Liver (tissue), 8 donors: ENCODE measurements at regions not wholly inside any gene's neighbourhood (a gene's known extent, or its start where the extent isn't known, plus 50 kb on each side); places are given as distances from the start of the nearest gene placed in this dataset.

Experiments used
- DNase-seq: peaks from one replicate; pipeline ENCODE4 v3.0.0-alpha.2; 2017; ENCODE audit warnings: low spot score
- H3K27ac ChIP-seq, 2 donors: one replicate each; pipeline ENCODE4 v1.7.0; 2013; ENCODE audit warnings: inconsistent platforms in 2 of 2, low read length in 2 of 2, control low read depth in 1 of 2, low read depth in 1 of 2, mild to moderate bottlenecking in 1 of 2
- H3K27me3 ChIP-seq, 4 donors: one replicate each; pipeline versions ENCODE4 v1.6.1 to v1.7.0; 2013; ENCODE audit warnings: low read length in 3 of 4, inconsistent platforms in 1 of 4, mild to moderate bottlenecking in 1 of 4, moderate library complexity in 1 of 4; ENCODE audit not compliant: control insufficient read depth in 4 of 4, insufficient read depth in 4 of 4
- H3K36me3 ChIP-seq, 4 donors: one replicate each; pipeline versions ENCODE4 v1.6.1 to v1.7.0; 2013; ENCODE audit warnings: low read length in 3 of 4, mild to moderate bottlenecking in 3 of 4, low read depth in 1 of 4, moderate library complexity in 1 of 4; ENCODE audit not compliant: control insufficient read depth in 4 of 4, insufficient read depth in 3 of 4
- H3K4me1 ChIP-seq, 4 donors: one replicate each; pipeline versions ENCODE4 v1.6.1 to v1.7.0; 2013; ENCODE audit warnings: low read length in 3 of 4, mild to moderate bottlenecking in 3 of 4, moderate library complexity in 1 of 4; ENCODE audit not compliant: control insufficient read depth in 4 of 4, insufficient read depth in 4 of 4
- H3K4me3 ChIP-seq, 3 donors: one replicate each; pipeline versions ENCODE4 v1.6.1 to v1.7.0; 2013; ENCODE audit warnings: low read length in 3 of 3, control low read depth in 1 of 3, low read depth in 1 of 3, mild to moderate bottlenecking in 1 of 3
- H3K9ac ChIP-seq, 2 donors: one replicate each; pipeline ENCODE4 v1.7.0; 2013; ENCODE audit warnings: low read length in 2 of 2, mild to moderate bottlenecking in 2 of 2, moderate library complexity in 2 of 2, control low read depth in 1 of 2, low read depth in 1 of 2
- H3K9me3 ChIP-seq, 4 donors: one replicate each; pipeline versions ENCODE4 v1.6.1 to v1.7.0; 2013; ENCODE audit warnings: low read length in 3 of 4; ENCODE audit not compliant: control insufficient read depth in 4 of 4
- ATF3 ChIP-seq: IDR thresholded peaks from 2 replicates; pipeline ENCODE4 v1.6.1; 2016; ENCODE audit warnings: antibody characterized with exemption
- CTCF ChIP-seq: fragments of 150-350 bp; IDR thresholded peaks from 2 replicates; pipeline ENCODE4 v1.5.1; 2017; ENCODE audit warnings: improper control_type of control experiment, low read depth, low read length; ENCODE audit not compliant: missing input control
- EGR1 ChIP-seq, 2 donors: IDR thresholded peaks; 2 replicates each; pipeline ENCODE4 v1.6.1; 2016 to 2018; ENCODE audit warnings: antibody characterized with exemption in 2 of 2, low read depth in 2 of 2
- FOXA1 ChIP-seq: IDR thresholded peaks from 2 replicates; pipeline ENCODE4 v1.6.1; 2016; ENCODE audit warnings: antibody characterized with exemption
- FOXA2 ChIP-seq: IDR thresholded peaks from 2 replicates; pipeline ENCODE4 v1.6.1; 2016; ENCODE audit warnings: antibody characterized with exemption
- GABPA ChIP-seq, 2 donors: IDR thresholded peaks in 1 of 2; conservative IDR thresholded peaks in 1 of 2; 2 replicates each; pipeline ENCODE4 v1.6.1; 2016; ENCODE audit warnings: antibody characterized with exemption in 2 of 2, mild to moderate bottlenecking in 1 of 2, moderate library complexity in 1 of 2
- HNF4A ChIP-seq, 2 donors: conservative IDR thresholded peaks; 2 replicates each; pipeline ENCODE4 v1.6.1; 2016; ENCODE audit warnings: antibody characterized with exemption in 2 of 2, mild to moderate bottlenecking in 2 of 2
- HNF4G ChIP-seq: IDR thresholded peaks from 2 replicates; pipeline ENCODE4 v1.6.1; 2016; ENCODE audit warnings: antibody characterized with exemption
- JUND ChIP-seq, 2 donors: IDR thresholded peaks; 2 replicates each; pipeline ENCODE4 v1.6.1; 2016; ENCODE audit warnings: antibody characterized with exemption in 2 of 2
- MAX ChIP-seq: IDR thresholded peaks from 2 replicates; pipeline ENCODE4 v1.6.1; 2016; ENCODE audit warnings: antibody characterized with exemption
- NR2F2 ChIP-seq: IDR thresholded peaks from 2 replicates; pipeline ENCODE4 v1.6.1; 2016; ENCODE audit warnings: antibody characterized with exemption
- RAD21 ChIP-seq, 2 donors: IDR thresholded peaks; 2 replicates each; pipeline ENCODE4 v1.6.1; 2016; ENCODE audit warnings: antibody characterized with exemption in 2 of 2, mild to moderate bottlenecking in 2 of 2
- REST ChIP-seq: IDR thresholded peaks from 2 replicates; pipeline ENCODE4 v1.6.1; 2016; ENCODE audit warnings: antibody characterized with exemption, mild to moderate bottlenecking
- RXRA ChIP-seq, 2 donors: IDR thresholded peaks; 2 replicates each; pipeline ENCODE4 v1.6.1; 2017 to 2018; ENCODE audit warnings: antibody characterized with exemption in 2 of 2, mild to moderate bottlenecking in 1 of 2
- SP1 ChIP-seq: IDR thresholded peaks from 2 replicates; pipeline ENCODE4 v1.6.1; 2018; ENCODE audit warnings: antibody characterized with exemption, mild to moderate bottlenecking
- TAF1 ChIP-seq: conservative IDR thresholded peaks from 2 replicates; pipeline ENCODE4 v1.6.1; 2016; ENCODE audit warnings: antibody characterized with exemption, mild to moderate bottlenecking
- YY1 ChIP-seq: IDR thresholded peaks from 2 replicates; pipeline ENCODE4 v1.6.1; 2016; ENCODE audit warnings: antibody characterized with exemption, mild to moderate bottlenecking
- ZBTB33 ChIP-seq: IDR thresholded peaks from 2 replicates; pipeline ENCODE4 v1.6.1; 2016; ENCODE audit warnings: antibody characterized with exemption
- WGBS: extraction: QIAGEN DNeasy Blood & Tissue Kit; methylation state at CpG from one replicate; pipeline ENCODE4 v1.1.7; 2013; 5-methylcytosine and 5-hydroxymethylcytosine counted together
- donor health status: healthy.
- donor health status: healthy.
- donor health status: healthy.
- donor health status: healthy.
- donor health status: healthy.

GRCh38 chr5:26805076-26805475, 233.3 kb downstream of the CDH9 start:
- Histone ChIP-seq H3K27ac (no peak overlapping the region), H3K27me3 (no peaks in the 10 kb centered on the region), H3K4me3 (no peak overlapping the region), H3K36me3 (no peaks in the 10 kb centered on the region), H3K4me1 (peaks cover 0 to 2% (median 0%) of the 10 kb centered on the region in 4 donors), H3K9ac (no peak overlapping the region), H3K9me3 (peaks cover 0 to 4% (median 2%) of the 10 kb centered on the region in 4 donors)
- 58% methylated on average over 1 of the region's 1 CpG for whole genome bisulfite sequencing
- no peak for TF ChIP-seq CTCF
- TF ChIP-seq ZBTB33 = no peak
- TF ChIP-seq SP1 = no peak
- TF ChIP-seq MAX = no peak
- TF ChIP-seq GABPA (IDR thresholded peaks at IDR 0.05 in 1 of 2, conservative IDR thresholded peaks at IDR 0.05 in 1 of 2) = no peak
- TF ChIP-seq JUND (IDR thresholded peaks at IDR 0.05) = no peak
- no peak for TF ChIP-seq EGR1 (IDR thresholded peaks at IDR 0.05; ENCODE audit: low read depth in 2 of 2)
- no peak for TF ChIP-seq YY1
- no peak for TF ChIP-seq FOXA2
- TF ChIP-seq NR2F2 = no peak
- no peak for TF ChIP-seq HNF4G
- TF ChIP-seq HNF4A (conservative IDR thresholded peaks at IDR 0.05) = no peak
- TF ChIP-seq ATF3 = no peak
- no peak for TF ChIP-seq FOXA1
- no peak for TF ChIP-seq RXRA (IDR thresholded peaks at IDR 0.05)
- TF ChIP-seq TAF1 = no peak
- no peak for TF ChIP-seq REST
- TF ChIP-seq RAD21 (IDR thresholded peaks at IDR 0.05) = no peak
- no peak for DNase-seq

- 63% methylated on average over 4 of the region's 4 CpGs for WGBS
- TF ChIP-seq CTCF (no peak), ATF3 (no peak), SP1 (no peak), GABPA (IDR thresholded peaks at IDR 0.05 in 1 of 2, conservative IDR thresholded peaks at IDR 0.05 in 1 of 2) (no peak), FOXA2 (no peak), RXRA (IDR thresholded peaks at IDR 0.05) (no peak), ZBTB33 (no peak), EGR1 (IDR thresholded peaks at IDR 0.05; ENCODE audit: low read depth in 2 of 2) (no peak), JUND (IDR thresholded peaks at IDR 0.05) (no peak), YY1 (no peak), MAX (no peak)
Observed at GRCh38 chr5:26802944-26803343, 235.4 kb downstream of the CDH9 start.

More at GRCh38 chr5:26802944-26803343, 235.4 kb downstream of the CDH9 start:
- Histone ChIP-seq H3K27ac (no peak overlapping the region), H3K27me3 (no peaks in the 10 kb centered on the region), H3K9me3 (peaks cover 0 to 4% (median 2%) of the 10 kb centered on the region in 4 donors), H3K9ac (no peak overlapping the region), H3K4me1 (peaks cover 0 to 2% (median 0%) of the 10 kb centered on the region in 4 donors), H3K36me3 (no peaks in the 10 kb centered on the region), H3K4me3 (no peak overlapping the region)
- DNase-seq = no peak
